ENCODE measurements at regions not wholly inside any gene's neighbourhood (a gene's known extent, or its start where the extent isn't known, plus 50 kb on each side); places are given as distances from the start of the nearest gene placed in this dataset.
"Not testable (repeated sequence)": the region's sequence is repeated elsewhere in the genome, so short reads cannot be mapped to it uniquely, and the experiment has no call there.

DNA sequence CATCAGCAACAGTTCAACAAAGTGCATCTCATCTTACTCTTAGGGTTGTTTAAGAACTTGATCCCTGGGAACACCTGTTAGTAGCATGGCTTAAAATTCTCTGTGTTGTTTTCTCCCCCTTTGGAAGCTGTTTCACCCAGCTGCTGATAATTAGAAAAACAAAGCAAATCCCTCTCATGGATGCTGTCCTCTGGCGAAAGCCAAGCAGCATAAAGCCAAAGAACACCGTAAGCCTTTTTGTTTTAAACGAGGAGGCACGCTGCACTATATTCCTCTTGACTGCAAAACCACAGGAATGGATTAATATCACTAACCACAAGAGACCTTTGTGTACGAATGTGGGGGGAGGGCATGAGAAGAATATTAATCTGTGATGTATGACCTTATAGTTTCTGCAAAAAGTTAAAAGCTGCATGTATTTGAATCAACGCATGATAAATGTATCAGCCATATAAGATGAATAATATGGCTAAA is 923.2 kb downstream of the LTN1 start:
- no peak overlapping the region for H3K27ac ChIP-seq (ENCODE audit: insufficient read depth, low read length, poor library complexity, severe bottlenecking)
- no peaks in the 10 kb centered on the region for H3K27me3 ChIP-seq (replicated peaks; ENCODE audit: control insufficient read depth, insufficient read depth, low read length, poor library complexity, severe bottlenecking)
- H3K36me3 ChIP-seq (ENCODE audit: control insufficient read depth, insufficient read depth, low read length): no peaks in the 10 kb centered on the region
- DNase-seq: no peak
- no peak overlapping the region for H3K4me3 ChIP-seq (ENCODE audit: insufficient read depth, low read depth, low read length, poor library complexity, severe bottlenecking)
- H3K4me1 ChIP-seq (ENCODE audit: control insufficient read depth, insufficient read depth, low read length, poor library complexity, severe bottlenecking): no peaks in the 10 kb centered on the region
- H3K9me3 ChIP-seq (ENCODE audit: control insufficient read depth, low read length): no peaks in the 10 kb centered on the region

DNA sequence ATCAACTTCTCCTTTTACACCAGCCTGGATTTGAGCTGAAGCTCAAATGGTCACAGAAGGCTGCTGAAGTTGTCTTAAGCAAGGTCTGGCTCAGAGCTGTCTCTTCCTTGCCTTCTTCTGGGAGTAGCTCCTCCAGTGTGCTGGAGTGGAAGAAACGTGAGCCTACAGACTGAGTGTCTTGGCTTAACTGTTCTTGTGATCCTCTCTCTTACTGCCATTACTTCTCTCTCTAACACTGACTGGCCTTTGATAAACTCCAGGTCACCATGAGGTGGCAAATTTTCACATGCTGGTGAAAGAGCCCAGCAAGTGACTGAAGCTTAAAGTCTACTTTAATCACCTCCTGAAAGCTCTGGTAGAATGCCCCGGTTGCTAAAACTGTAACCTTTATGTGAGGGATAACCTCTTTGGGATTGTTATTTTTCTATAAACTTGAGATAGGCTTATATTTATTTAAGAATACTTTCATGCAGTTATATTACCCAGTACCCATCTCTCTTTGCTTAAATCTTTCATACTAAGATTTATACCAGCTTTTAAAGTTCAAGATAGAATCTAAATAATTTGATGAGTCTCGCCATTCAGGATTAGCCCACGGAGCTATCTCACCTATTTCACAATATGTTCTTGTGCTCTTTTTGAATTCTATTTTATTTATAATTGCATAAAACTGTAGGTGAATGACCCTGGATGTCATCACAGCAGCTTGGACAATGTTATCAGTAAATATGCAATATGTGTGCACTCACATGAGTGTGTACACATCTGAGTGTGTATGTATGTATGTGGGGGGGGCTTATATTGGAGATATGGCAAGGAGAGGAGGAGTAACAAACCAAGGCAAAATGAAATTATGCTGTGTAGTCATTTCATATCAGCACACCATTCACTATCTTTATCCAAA is 924.0 kb downstream of the LTN1 start:
- Histone ChIP-seq H3K4me1 (ENCODE audit: control insufficient read depth, insufficient read depth, low read length, poor library complexity, severe bottlenecking) (no peaks in the 10 kb centered on the region), H3K9me3 (ENCODE audit: control insufficient read depth, low read length) (no peaks in the 10 kb centered on the region), H3K36me3 (ENCODE audit: control insufficient read depth, insufficient read depth, low read length) (no peaks in the 10 kb centered on the region), H3K27ac (ENCODE audit: insufficient read depth, low read length, poor library complexity, severe bottlenecking) (no peak overlapping the region), H3K4me3 (ENCODE audit: insufficient read depth, low read depth, low read length, poor library complexity, severe bottlenecking) (no peak overlapping the region), H3K27me3 (replicated peaks; ENCODE audit: control insufficient read depth, insufficient read depth, low read length, poor library complexity, severe bottlenecking) (no peaks in the 10 kb centered on the region)
- no peak for DNase-seq

DNA sequence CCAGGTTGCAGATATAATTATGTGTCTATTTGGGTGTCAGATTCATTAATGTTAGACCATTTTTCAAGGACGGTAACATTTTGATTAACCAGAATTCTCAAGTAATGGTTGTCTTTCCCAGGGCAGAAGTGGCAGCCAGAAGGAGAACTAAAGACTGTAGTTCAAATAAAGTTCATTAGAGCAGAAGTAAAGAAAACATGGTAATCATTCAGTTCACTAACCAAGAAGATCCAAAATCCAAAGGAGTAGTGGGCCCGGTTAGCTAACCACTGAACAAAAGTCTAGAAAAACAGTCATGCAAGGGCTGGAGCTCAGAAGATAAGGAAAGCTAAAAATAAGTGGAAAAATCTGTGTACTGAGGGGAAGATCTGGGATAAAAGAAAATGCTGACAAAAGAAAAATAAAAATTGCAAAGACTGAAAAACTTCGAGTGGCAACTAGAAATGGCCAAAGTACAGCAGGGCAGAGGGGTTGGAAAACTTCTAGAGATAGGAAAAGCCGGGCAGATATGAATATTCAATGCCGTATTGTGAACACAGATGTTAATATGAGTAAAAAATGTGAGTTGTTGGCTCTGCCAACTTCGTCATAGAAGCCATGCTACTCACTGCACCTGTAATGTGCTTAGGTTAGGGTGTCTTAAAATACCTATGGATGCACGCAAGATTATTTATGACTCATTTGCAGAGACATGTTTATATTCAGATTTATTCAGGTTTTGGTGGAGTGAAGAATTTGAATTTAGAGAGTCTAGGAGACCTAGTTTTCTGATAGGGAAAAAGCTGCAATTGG is 925.9 kb downstream of the LTN1 start:
- H3K36me3 ChIP-seq (ENCODE audit: control insufficient read depth, insufficient read depth, low read length): no peaks in the 10 kb centered on the region
- H3K4me3 ChIP-seq (ENCODE audit: insufficient read depth, low read depth, low read length, poor library complexity, severe bottlenecking): no peak overlapping the region
- no peaks in the 10 kb centered on the region for H3K9me3 ChIP-seq (ENCODE audit: control insufficient read depth, low read length)
- H3K27me3 ChIP-seq (replicated peaks; ENCODE audit: control insufficient read depth, insufficient read depth, low read length, poor library complexity, severe bottlenecking): no peaks in the 10 kb centered on the region
- no peak overlapping the region for H3K27ac ChIP-seq (ENCODE audit: insufficient read depth, low read length, poor library complexity, severe bottlenecking)
- no peaks in the 10 kb centered on the region for H3K4me1 ChIP-seq (ENCODE audit: control insufficient read depth, insufficient read depth, low read length, poor library complexity, severe bottlenecking)
- DNase-seq: no peak

DNA sequence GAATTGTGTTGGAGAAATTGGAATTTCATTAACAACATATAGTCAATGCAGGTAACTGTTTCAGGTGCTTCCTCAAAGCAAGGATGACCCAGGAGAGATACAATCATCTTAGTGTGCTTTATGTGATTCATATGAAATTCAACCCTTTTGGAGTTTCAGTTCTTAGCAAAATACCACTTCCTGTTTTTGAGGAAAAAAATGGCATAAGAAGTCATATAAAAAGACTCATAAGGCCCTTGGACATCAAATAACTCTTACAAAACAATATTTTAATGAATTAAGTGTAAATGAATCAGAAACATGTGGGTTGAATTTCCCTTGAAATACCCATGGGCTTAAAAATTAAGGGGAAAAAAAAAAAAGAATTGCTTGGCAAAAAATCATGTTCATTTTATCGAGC is 926.6 kb downstream of the LTN1 start:
- no peaks in the 10 kb centered on the region for H3K4me1 ChIP-seq (ENCODE audit: control insufficient read depth, insufficient read depth, low read length, poor library complexity, severe bottlenecking)
- no peak overlapping the region for H3K27ac ChIP-seq (ENCODE audit: insufficient read depth, low read length, poor library complexity, severe bottlenecking)
- H3K36me3 ChIP-seq (ENCODE audit: control insufficient read depth, insufficient read depth, low read length): no peaks in the 10 kb centered on the region
- DNase-seq: no peak
- no peaks in the 10 kb centered on the region for H3K9me3 ChIP-seq (ENCODE audit: control insufficient read depth, low read length)
- no peak overlapping the region for H3K4me3 ChIP-seq (ENCODE audit: insufficient read depth, low read depth, low read length, poor library complexity, severe bottlenecking)
- no peaks in the 10 kb centered on the region for H3K27me3 ChIP-seq (replicated peaks; ENCODE audit: control insufficient read depth, insufficient read depth, low read length, poor library complexity, severe bottlenecking)

DNA sequence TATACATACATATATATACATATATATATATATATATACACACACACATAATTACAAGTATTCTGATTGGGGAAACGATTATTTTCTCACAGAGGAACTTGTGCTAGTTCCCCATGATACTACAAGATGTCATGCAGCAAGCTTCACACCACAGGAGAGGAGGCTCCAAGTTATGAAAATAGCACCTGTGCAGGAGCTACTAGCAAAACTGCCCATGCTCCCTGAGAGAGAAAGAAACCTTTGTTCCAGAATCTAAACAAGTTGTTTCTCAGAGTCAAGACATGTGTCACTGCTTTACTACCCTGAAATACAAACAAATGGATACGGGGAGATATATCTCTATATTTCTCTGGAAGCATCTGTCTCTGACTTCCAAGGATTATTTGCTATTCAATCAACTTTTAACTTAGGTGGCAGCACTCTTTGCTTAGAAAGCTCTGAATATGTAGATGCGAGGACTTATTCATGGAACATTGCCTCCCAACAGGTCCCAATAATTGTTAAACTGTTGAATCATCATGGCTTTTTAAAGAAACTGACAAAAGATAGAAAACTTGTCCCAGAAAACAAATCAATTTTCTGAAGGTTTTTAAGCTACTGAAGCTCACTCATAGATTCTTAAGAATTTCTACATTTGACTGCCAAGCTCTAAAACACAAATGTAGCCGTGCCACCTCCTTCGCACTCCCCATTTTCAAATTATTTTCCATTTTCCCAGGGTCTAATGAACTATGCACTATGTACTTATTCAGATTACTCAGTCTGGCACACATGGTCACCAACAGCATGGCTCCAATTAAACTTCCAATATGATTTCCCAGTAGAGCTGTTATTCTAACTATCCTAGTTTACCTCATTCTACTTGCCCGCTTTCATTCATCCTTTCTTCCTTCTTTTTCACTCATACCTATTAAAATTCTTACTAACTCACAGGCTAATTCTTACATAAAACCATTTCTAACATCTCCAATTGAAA is 929.1 kb downstream of the LTN1 start:
- DNase-seq: no peak
- no peaks in the 10 kb centered on the region for H3K36me3 ChIP-seq (ENCODE audit: control insufficient read depth, insufficient read depth, low read length)

DNA sequence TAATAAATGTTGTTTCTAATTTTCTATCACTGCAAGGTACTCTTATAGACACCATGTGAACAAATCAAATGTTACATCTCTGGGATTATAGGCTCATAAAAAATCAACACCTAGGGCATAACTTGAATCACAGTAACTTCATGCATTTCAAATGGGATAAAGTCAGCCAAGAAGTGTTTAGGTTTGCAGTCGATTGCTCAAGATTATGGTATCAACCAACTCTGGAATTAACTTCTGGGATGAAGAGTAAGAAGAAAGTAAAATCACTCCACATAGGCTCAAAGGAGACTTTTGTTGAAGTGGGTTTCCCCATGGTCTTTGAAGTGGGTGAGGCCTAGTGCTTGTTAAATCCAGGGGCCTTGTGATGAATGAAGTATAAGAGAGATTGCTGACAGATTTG is 939.7 kb downstream of the LTN1 start:
- not testable (repeated sequence) for DNase-seq; H3K4me1 ChIP-seq (ENCODE audit: control insufficient read depth, insufficient read depth, low read length, poor library complexity, severe bottlenecking); H3K27ac ChIP-seq (ENCODE audit: insufficient read depth, low read length, poor library complexity, severe bottlenecking); H3K27me3 ChIP-seq (replicated peaks; ENCODE audit: control insufficient read depth, insufficient read depth, low read length, poor library complexity, severe bottlenecking); H3K9me3 ChIP-seq (ENCODE audit: control insufficient read depth, low read length); H3K36me3 ChIP-seq (ENCODE audit: control insufficient read depth, insufficient read depth, low read length); H3K4me3 ChIP-seq (ENCODE audit: insufficient read depth, low read depth, low read length, poor library complexity, severe bottlenecking)

More for the DNA sequence above, 929.1 kb downstream of the LTN1 start:
- Histone ChIP-seq H3K9me3 (ENCODE audit: control insufficient read depth, low read length) (no peaks in the 10 kb centered on the region), H3K27ac (ENCODE audit: insufficient read depth, low read length, poor library complexity, severe bottlenecking) (no peak overlapping the region), H3K4me3 (ENCODE audit: insufficient read depth, low read depth, low read length, poor library complexity, severe bottlenecking) (no peak overlapping the region), H3K27me3 (replicated peaks; ENCODE audit: control insufficient read depth, insufficient read depth, low read length, poor library complexity, severe bottlenecking) (no peaks in the 10 kb centered on the region), H3K4me1 (ENCODE audit: control insufficient read depth, insufficient read depth, low read length, poor library complexity, severe bottlenecking) (no peaks in the 10 kb centered on the region)

DNA sequence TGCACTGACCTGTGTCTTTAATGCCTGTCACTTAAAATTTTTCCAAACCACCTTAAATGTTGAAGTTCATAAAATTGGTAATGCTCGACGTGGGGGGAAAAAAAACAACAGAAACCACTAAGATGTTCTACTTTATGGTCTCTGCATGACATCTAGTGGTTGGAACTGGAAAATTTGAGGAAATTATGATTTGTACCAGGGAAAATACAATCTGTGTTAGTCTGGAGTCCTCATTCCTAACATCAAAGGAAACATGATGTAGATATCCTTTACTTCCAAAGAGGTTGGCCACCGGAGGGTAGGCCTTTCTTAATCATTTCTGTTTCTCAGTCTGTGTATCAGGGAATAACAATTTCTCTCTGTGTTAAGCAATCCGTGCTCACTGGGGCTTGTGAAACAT is 941.0 kb downstream of the LTN1 start:
- not testable (repeated sequence) for H3K9me3 ChIP-seq (ENCODE audit: control insufficient read depth, low read length); H3K4me3 ChIP-seq (ENCODE audit: insufficient read depth, low read depth, low read length, poor library complexity, severe bottlenecking); DNase-seq

DNA sequence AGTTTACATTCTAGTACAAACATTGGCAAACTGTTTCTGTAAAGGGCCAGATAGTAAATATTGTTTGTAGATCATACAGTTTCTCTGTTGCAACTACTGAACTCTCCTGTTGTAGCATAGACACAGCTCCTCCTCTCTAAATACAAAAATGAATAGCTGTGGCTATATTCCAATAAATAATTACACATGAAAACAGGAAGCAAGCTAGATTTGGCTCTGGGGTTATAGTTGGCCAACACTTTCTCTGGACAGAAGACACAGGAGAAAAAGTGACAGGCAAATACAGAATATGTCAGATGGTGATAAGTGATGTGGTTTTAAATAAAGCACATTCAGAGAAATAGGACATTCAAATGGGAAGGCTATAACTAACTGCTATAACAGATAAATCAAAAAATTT is 957.0 kb downstream of the LTN1 start:
- not testable (repeated sequence) for DNase-seq; H3K27me3 ChIP-seq (replicated peaks; ENCODE audit: control insufficient read depth, insufficient read depth, low read length, poor library complexity, severe bottlenecking); H3K4me3 ChIP-seq (ENCODE audit: insufficient read depth, low read depth, low read length, poor library complexity, severe bottlenecking); H3K27ac ChIP-seq (ENCODE audit: insufficient read depth, low read length, poor library complexity, severe bottlenecking); H3K9me3 ChIP-seq (ENCODE audit: control insufficient read depth, low read length); H3K4me1 ChIP-seq (ENCODE audit: control insufficient read depth, insufficient read depth, low read length, poor library complexity, severe bottlenecking); H3K36me3 ChIP-seq (ENCODE audit: control insufficient read depth, insufficient read depth, low read length)

More for the DNA sequence above, 941.0 kb downstream of the LTN1 start:
- not testable (repeated sequence) for H3K27ac ChIP-seq (ENCODE audit: insufficient read depth, low read length, poor library complexity, severe bottlenecking); H3K4me1 ChIP-seq (ENCODE audit: control insufficient read depth, insufficient read depth, low read length, poor library complexity, severe bottlenecking); H3K36me3 ChIP-seq (ENCODE audit: control insufficient read depth, insufficient read depth, low read length); H3K27me3 ChIP-seq (replicated peaks; ENCODE audit: control insufficient read depth, insufficient read depth, low read length, poor library complexity, severe bottlenecking)

DNA sequence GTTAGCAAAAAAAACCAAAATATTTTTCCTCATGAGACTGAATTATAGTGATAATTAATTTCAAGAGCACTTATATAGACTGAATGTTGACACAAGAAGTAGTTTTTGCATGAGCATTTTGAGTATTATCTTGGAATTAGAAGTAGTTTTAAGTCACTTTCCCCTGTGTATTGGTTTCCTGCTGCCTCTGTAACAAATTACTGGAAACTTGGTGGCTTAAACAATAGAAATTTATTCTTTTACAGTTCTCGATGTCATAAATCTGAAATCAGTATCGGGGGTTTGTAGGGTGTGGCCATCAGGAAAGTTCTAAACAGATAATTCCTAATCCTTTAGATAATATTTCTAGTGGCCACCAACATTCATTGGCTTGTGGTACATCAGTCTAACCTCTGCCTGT is 957.8 kb downstream of the LTN1 start:
- not testable (repeated sequence) for H3K27ac ChIP-seq (ENCODE audit: insufficient read depth, low read length, poor library complexity, severe bottlenecking); H3K36me3 ChIP-seq (ENCODE audit: control insufficient read depth, insufficient read depth, low read length); H3K9me3 ChIP-seq (ENCODE audit: control insufficient read depth, low read length); H3K4me1 ChIP-seq (ENCODE audit: control insufficient read depth, insufficient read depth, low read length, poor library complexity, severe bottlenecking); DNase-seq; H3K27me3 ChIP-seq (replicated peaks; ENCODE audit: control insufficient read depth, insufficient read depth, low read length, poor library complexity, severe bottlenecking); H3K4me3 ChIP-seq (ENCODE audit: insufficient read depth, low read depth, low read length, poor library complexity, severe bottlenecking)

All from effector memory CD4-positive, alpha-beta T cell (primary cell).